HAP-1 (cell line): ENCODE measurements at regions not wholly inside any gene's neighbourhood (a gene's known extent, or its start where the extent isn't known, plus 50 kb on each side); places are given as distances from the start of the nearest gene placed in this dataset.
"Not testable (repeated sequence)": the region's sequence is repeated elsewhere in the genome, so short reads cannot be mapped to it uniquely, and the experiment has no call there.

ENCODE experiments used
- DNase-seq, 2 experiments: peaks; one replicate each; pipeline ENCODE4 v3.0.0-alpha.2; 2016 to 2020; ENCODE audit warnings: low spot score in 2 of 2
- H3K27me3 ChIP-seq: fragments of 250-450 bp; sonication (Bioruptor Pico); 2 replicates; pipeline ENCODE4 v1.5.1; 2020; ENCODE audit warnings: low read depth, mild to moderate bottlenecking, moderate library complexity
- H3K36me3 ChIP-seq: fragments of 250-450 bp; sonication (Bioruptor Pico); replicated peaks from 2 replicates; pipeline ENCODE4 v1.5.1; 2020; ENCODE audit warnings: mild to moderate bottlenecking
- H3K4me1 ChIP-seq: fragments of 250-450 bp; sonication (Bioruptor Pico); 2 replicates; pipeline ENCODE4 v1.5.1; 2020; ENCODE audit warnings: mild to moderate bottlenecking
- H3K4me3 ChIP-seq: fragments of 250-450 bp; sonication (Bioruptor Pico); 2 replicates; pipeline ENCODE4 v1.5.1; 2020; ENCODE audit warnings: mild to moderate bottlenecking, moderate library complexity
- H3K9me3 ChIP-seq: fragments of 250-450 bp; sonication (Bioruptor Pico); 2 replicates; pipeline ENCODE4 v1.5.1; 2020; ENCODE audit warnings: mild to moderate bottlenecking, moderate library complexity
- in situ Hi-C: fragments of 300-500 bp; cut with MboI; formaldehyde crosslinking; loops from 3 replicates; pipeline ENCODE4 v1.14.3; 2020; ENCODE audit warnings: low sequenced_read_pairs, inconsistent platforms, mixed read lengths

- no peak for DNase-seq
- no peaks in the 10 kb centered on the region for H3K4me1 ChIP-seq
- in situ Hi-C loops, result no loop called here
- no peak overlapping the region for H3K4me3 ChIP-seq
- H3K9me3 ChIP-seq, result no peaks in the 10 kb centered on the region
- no peaks in the 10 kb centered on the region for H3K36me3 ChIP-seq
- H3K27me3 ChIP-seq, result no peaks in the 10 kb centered on the region
These were observed 174.0 kb downstream of the DIO2 start for GRCh38 chr14:80037349-80037748.

- Histone ChIP-seq H3K27me3 (no peaks in the 10 kb centered on the region), H3K9me3 (no peaks in the 10 kb centered on the region), H3K4me3 (no peak overlapping the region), H3K4me1 (no peaks in the 10 kb centered on the region), H3K36me3 (no peaks in the 10 kb centered on the region)
- DNase-seq, result no peak
- in situ Hi-C loops, result no loop called here
These were observed 186.9 kb downstream of the DIO2 start for GRCh38 chr14:80024417-80024816.

GRCh38 chr14:80018476-80018875, 192.8 kb downstream of the DIO2 start:
- H3K4me1 ChIP-seq, DNase-seq, H3K9me3 ChIP-seq, H3K4me3 ChIP-seq, H3K27me3 ChIP-seq, H3K36me3 ChIP-seq, in situ Hi-C loops: not testable (repeated sequence)

- Histone ChIP-seq H3K4me1 (no peaks in the 10 kb centered on the region), H3K9me3 (no peaks in the 10 kb centered on the region), H3K27me3 (no peaks in the 10 kb centered on the region), H3K36me3 (no peaks in the 10 kb centered on the region), H3K4me3 (no peak overlapping the region)
- in situ Hi-C loops, result no loop called here
- DNase-seq, result no peak
These were observed 193.5 kb downstream of the DIO2 start for GRCh38 chr14:80017795-80018194.

GRCh38 chr14:80010245-80010644, 201.1 kb downstream of the DIO2 start:
- in situ Hi-C loops, H3K4me3 ChIP-seq, H3K36me3 ChIP-seq, H3K4me1 ChIP-seq, DNase-seq, H3K9me3 ChIP-seq, H3K27me3 ChIP-seq: not testable (repeated sequence)

GRCh38 chr14:80005561-80005960, 205.7 kb downstream of the DIO2 start:
- Histone ChIP-seq H3K4me3 (no peak overlapping the region), H3K4me1 (no peaks in the 10 kb centered on the region), H3K9me3 (no peaks in the 10 kb centered on the region), H3K27me3 (no peaks in the 10 kb centered on the region; the same call in 1 of the 2 replicates), H3K36me3 (no peaks in the 10 kb centered on the region)
- in situ Hi-C loops, result no loop called here
- no peak for DNase-seq

GRCh38 chr14:80004871-80005270, 206.4 kb downstream of the DIO2 start:
- in situ Hi-C loops, result no loop called here
- H3K36me3 ChIP-seq, result no peaks in the 10 kb centered on the region
- no peaks in the 10 kb centered on the region for H3K4me1 ChIP-seq
- H3K27me3 ChIP-seq, result no peaks in the 10 kb centered on the region; the same call in 1 of the 2 replicates
- DNase-seq, result no peak
- H3K4me3 ChIP-seq, result no peak overlapping the region
- H3K9me3 ChIP-seq, result no peaks in the 10 kb centered on the region

GRCh38 chr14:80003138-80003537, 208.2 kb downstream of the DIO2 start:
- H3K9me3 ChIP-seq, result no peaks in the 10 kb centered on the region
- no peaks in the 10 kb centered on the region; the same call in 1 of the 2 replicates for H3K27me3 ChIP-seq
- no peaks in the 10 kb centered on the region for H3K36me3 ChIP-seq
- DNase-seq, result no peak
- in situ Hi-C loops, result no loop called here
- H3K4me1 ChIP-seq, result no peaks in the 10 kb centered on the region
- H3K4me3 ChIP-seq, result no peak overlapping the region

- in situ Hi-C loops, result no loop called here
- no peak overlapping the region for H3K4me3 ChIP-seq
- H3K9me3 ChIP-seq, result no peaks in the 10 kb centered on the region
- H3K4me1 ChIP-seq, result no peaks in the 10 kb centered on the region
- no peaks in the 10 kb centered on the region for H3K36me3 ChIP-seq
- DNase-seq, result no peak
- no peaks in the 10 kb centered on the region for H3K27me3 ChIP-seq
These were observed 213.6 kb downstream of the DIO2 start for GRCh38 chr14:79997509-79998208.

- DNase-seq, result no peak
- in situ Hi-C loops, result no loop called here
- Histone ChIP-seq H3K36me3 (no peaks in the 10 kb centered on the region), H3K4me3 (no peak overlapping the region), H3K9me3 (no peaks in the 10 kb centered on the region), H3K4me1 (no peaks in the 10 kb centered on the region), H3K27me3 (no peaks in the 10 kb centered on the region)
These were observed 218.7 kb downstream of the DIO2 start for GRCh38 chr14:79992407-79993198.

- no peaks in the 10 kb centered on the region for H3K4me1 ChIP-seq
- no peak for DNase-seq
- in situ Hi-C loops, result no loop called here
- H3K27me3 ChIP-seq, result no peaks in the 10 kb centered on the region
- no peak overlapping the region for H3K4me3 ChIP-seq
- H3K36me3 ChIP-seq, result no peaks in the 10 kb centered on the region
- H3K9me3 ChIP-seq, result no peaks in the 10 kb centered on the region
These were observed 219.4 kb downstream of the DIO2 start for GRCh38 chr14:79991866-79992265.

GRCh38 chr14:79989990-79990389, 221.3 kb downstream of the DIO2 start:
- no peak for DNase-seq
- no peaks in the 10 kb centered on the region for H3K36me3 ChIP-seq
- no peaks in the 10 kb centered on the region for H3K27me3 ChIP-seq
- no peaks in the 10 kb centered on the region for H3K9me3 ChIP-seq
- no peak overlapping the region for H3K4me3 ChIP-seq
- no peaks in the 10 kb centered on the region for H3K4me1 ChIP-seq
- in situ Hi-C loops, result no loop called here

- Histone ChIP-seq H3K36me3 (no peaks in the 10 kb centered on the region), H3K27me3 (no peaks in the 10 kb centered on the region), H3K4me1 (no peaks in the 10 kb centered on the region), H3K9me3 (no peaks in the 10 kb centered on the region), H3K4me3 (no peak overlapping the region)
- no peak for DNase-seq
- in situ Hi-C loops, result no loop called here
These were observed 225.1 kb downstream of the DIO2 start for GRCh38 chr14:79986251-79986650.

- Histone ChIP-seq H3K9me3 (no peaks in the 10 kb centered on the region), H3K4me3 (no peak overlapping the region), H3K36me3 (no peaks in the 10 kb centered on the region), H3K27me3 (no peaks in the 10 kb centered on the region), H3K4me1 (no peaks in the 10 kb centered on the region)
- DNase-seq, result no peak
- in situ Hi-C loops, result no loop called here
These were observed 239.1 kb downstream of the DIO2 start for GRCh38 chr14:79972230-79972629.
